HG03378 (cell line): ENCODE measurements at regions not wholly inside any gene's neighbourhood (a gene's known extent, or its start where the extent isn't known, plus 50 kb on each side); places are given as distances from the start of the nearest gene placed in this dataset.

Experiments
- ATAC-seq: cut with Tn5 transposase; IDR thresholded peaks from one replicate; pipeline ENCODE4 v1.9.1; 2021; ENCODE audit warnings: mild to moderate bottlenecking, moderate library complexity; ENCODE audit not compliant: unreplicated experiment

DNA sequence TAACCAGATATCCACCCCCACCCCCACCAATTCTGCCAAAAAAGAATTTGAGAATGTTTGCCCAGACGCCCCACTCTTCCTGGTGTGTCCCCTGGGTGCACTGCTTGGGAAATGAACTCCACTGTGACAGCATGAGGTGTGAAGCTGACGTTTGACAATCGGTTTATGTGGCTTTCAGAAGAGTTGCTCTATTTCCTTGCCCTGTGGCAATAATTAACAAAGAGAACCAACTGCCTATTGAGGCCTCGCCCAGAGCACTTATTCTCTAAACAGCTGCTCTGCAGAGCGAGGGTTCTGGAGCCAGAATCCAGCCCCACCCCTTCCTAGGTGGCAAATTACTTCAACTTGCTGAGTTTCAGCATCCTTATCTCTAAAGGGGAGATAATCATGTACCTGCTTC, 115.8 kb upstream of the SIX3 start:
- ATAC-seq = peak; percentile 87

DNA sequence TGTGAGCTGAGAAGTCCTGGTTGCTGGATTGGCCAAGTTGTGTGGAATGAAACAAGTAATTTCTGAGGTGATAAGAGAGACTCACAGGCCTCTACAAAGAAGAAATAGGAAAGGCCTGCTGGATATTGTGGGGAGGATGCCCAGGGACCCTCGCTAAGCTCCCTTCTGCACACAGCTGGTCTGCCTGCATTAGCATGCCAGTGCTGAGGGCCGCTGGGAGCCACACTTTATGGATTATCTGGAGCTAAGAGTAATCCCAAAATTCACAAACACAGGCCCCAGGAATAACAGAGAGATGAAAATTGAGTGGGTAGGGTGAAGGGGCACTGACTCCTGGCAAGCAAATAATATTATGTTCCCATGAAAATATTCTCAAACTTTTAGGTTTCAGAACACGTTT, 114.9 kb upstream of the SIX3 start:
- ATAC-seq = no peak

DNA sequence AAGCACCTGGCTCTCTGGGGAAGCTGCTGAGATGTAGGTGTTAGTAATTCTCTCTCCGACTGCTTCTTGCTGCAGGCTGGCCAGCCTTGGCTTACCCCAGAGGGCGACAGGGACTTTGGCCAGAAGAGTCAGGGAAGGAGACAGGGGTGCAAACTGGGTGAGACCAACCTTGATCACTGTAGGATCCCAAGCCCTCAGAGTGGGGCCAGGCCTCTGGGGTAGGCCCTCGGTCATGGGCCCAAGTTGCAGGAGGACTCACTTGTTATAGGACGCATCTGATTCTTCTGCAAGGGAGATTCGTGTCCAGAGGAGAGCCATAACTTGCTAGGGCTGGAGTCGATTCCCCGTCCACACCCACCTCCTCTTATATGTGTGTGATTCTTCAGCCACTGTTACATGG, 111.7 kb upstream of the SIX3 start:
- ATAC-seq = no peak

DNA sequence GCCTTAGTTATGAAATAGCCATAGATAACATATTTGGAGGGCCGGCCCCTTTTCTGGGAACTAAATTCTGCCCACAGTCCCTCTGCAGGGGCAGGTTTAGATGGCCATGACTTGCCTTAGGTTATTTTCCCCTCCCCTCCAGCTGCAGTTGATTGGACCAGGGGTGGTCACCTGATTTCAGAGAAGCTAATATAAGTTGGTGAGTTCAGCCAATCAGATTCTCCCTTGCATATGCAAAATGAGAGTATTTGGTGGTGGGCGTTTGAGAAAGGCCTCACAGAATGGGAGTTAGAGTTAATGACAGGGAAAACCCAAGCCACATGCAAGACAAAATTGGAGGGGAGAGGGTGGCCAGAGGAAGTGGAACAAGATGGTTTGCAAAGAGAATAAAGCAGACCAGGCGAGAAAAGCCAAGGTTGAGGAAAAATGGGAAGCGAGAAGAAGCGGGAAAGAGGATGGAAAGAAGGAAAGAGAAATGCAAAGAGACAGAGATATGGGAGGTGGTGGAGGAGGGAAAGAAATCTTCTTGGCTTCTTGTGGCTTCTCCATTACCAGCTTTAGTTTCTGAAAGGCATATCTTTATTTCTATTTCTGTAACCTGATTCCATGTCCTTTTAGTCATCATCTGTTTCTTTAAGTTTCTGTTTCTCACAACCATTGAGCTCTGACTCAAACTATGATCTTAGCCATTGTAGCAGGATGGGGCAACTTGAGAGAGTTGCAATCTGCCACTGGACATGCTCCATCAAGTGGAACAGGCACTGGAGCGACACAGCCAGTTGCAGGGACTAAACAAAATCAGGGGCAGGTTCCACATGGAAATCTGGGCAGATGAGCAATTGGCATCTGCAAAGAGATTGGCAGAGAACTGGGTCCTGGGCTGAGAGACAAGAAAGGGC, 108.1 kb upstream of the SIX3 start:
- ATAC-seq = peak; percentile 63

DNA sequence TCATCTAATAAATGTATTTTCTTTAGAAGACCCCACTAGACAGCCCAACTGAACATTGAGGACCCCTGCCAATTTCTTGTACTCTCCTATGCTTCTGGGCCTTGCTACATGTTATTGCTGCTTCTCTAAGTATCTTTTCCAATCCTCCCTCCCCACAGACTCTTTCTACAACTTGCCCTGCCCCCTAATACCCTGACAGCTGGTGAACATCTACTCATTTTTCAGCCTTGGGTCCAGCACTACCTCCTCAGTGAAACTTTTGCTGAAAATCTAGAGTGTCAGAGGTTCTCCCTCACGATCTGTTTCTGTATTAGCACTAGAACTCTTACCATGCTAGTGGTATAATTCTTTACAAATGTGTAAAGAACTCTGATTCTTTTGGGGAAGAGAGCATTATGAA, 106.8 kb upstream of the SIX3 start:
- ATAC-seq = no peak

DNA sequence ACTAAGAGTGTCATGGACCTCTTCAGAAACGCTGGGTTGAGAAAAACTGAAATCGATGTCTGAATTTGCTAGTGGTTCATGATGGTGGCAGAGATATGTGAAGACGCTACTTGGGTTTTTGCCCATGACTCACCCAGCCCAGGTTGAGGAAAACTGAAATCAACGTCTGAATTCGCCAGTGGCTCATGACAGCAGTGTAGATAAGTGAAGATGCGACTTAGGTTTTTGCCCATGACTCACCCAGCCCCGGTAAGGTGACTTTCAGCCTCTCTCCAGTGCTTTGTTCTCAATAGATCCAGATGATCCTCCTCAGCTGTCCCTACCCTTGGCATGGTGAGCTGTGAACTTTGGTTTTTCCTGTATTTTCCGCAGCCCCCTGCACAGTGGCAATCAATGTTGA, 105.3 kb upstream of the SIX3 start:
- peak; percentile 53 for ATAC-seq

DNA sequence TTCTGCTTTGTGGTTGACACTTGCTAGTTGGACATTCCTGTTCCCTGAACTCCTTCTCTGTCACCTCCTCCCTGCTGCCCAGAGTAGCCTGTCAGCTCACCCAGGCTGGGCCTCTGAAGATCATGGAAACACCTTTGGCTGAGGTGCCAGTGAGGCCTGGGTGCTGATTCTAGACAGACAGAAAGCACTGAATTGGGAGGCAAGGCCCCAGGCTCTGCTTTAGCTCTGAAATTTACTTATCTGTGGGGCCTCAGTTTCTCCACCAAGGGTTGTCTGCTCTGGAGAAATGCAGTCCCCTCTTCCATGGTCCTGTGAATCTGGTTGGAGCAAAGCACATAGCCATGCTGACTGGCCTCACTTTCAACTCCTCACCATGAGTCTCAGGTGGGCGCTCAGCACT, 104.6 kb upstream of the SIX3 start:
- no peak for ATAC-seq

DNA sequence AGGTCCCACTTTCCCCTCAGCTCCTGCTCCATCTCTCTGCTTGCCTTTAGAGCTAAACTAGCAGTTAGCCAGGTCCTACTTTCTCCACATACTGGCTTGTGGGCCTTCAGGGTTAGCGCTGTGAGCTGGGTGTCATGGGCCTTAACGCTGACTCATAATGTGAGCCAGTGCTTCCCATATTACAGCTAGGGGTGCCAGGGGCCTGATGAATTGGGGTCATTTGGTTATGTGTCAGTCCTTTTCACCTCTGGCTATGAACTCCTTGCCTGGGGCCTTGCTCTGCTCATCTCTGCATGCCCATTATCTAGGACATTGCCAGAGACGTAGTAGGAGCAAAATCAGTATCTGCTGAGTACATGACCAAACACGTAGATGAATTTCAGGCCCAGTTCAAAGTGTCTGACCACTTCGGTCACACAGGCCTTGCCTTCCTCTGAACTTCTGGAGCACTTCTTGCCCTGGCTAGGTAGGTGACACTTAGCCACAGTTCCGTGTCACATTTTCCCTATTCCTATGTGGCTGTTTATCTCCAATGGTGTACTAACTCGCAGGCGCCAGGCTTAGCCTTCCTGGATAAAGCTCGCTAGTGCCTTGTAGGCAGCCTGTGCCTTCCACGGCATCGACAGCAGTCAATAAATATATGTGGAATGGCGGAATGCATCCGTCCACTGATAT, 103.2 kb upstream of the SIX3 start:
- ATAC-seq = no peak

DNA sequence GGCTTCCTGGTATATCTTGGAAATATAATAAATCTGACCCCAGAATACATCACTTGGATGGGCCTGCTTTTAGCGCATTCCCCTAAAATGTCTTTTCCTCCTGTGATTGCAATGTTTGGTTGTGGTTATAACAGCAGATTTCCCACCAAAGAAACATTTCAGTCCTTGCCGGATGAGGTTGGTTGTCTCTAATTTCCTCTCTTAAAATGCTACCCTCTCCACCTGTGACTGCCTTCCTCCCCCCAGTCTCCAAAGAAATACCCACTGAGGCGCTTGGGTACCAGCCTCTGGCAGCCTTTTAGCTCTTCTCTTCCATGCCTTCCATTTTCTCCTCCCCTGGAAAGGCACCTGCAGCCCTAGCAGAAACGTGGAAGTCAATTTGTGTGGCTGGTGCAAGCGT, 102.1 kb upstream of the SIX3 start:
- ATAC-seq = no peak

DNA sequence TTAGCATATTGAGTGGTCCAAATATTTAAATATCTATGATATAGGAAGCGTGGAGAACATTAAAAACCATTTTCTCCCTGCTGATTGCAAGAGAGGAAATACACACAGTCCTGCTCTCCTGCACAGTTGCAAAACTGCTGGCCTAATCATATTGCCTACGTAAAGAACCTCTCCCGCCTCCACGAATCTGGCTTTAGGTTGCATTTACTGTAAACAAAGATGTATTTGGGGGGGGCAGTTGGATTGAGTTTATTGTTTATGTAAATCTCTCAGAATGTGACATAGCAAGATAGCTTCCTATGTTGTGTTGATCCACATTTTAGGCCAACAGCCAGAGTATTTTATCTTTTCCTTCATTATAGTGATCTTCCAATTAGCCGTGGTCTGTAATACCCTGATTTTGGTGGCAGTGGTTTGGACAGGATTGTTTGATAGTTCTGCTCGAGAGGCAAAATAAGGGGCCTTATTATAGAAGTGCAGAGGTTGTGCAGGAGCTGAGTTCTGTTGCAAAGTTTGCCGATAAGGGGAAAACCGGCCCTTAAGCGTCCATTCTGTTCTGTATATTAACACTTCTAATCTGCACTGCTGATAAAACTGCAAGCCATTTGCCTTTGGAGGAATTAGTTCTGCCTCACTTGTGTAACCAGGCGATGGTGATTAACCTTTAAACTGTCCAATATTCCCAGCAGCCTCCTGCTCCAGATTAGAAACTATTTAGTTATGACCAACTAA, 101.6 kb upstream of the SIX3 start:
- no peak for ATAC-seq

DNA sequence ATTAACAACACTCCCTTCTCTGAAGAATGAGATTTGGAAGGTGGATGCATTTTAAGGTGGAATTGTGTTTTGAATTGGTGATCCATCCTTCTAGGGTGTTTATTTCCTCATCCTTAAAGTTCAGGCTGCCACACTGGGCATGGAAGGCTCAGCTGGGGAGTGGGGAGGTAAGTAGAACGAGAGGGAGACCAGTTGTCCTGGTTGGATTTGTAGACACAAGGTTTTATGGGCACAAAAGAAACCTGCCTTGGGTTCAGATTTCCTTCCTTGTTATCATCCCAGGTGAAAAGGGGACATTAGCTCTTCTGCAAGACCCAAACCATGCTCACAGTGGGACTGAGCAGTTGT, 101.0 kb upstream of the SIX3 start:
- ATAC-seq = no peak

DNA sequence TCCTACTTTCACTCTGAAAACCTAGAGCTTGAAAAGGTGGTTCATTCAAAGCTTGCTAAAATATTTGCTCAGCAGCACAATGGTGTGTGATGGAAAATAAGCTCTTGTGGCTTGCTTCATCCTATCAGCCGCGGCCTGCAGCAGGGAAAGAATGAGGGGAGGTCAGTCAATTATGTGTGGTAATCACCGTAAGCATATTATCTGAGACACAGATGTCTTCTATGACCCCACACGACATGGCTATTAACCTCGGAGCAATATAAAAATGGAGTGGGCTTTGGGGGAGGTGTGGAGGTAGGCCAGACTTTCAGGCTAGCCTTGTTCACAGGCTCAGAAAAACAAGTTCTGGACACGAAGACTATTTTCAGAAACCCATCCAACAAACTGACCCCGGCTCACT, 98.4 kb upstream of the SIX3 start:
- no peak for ATAC-seq

DNA sequence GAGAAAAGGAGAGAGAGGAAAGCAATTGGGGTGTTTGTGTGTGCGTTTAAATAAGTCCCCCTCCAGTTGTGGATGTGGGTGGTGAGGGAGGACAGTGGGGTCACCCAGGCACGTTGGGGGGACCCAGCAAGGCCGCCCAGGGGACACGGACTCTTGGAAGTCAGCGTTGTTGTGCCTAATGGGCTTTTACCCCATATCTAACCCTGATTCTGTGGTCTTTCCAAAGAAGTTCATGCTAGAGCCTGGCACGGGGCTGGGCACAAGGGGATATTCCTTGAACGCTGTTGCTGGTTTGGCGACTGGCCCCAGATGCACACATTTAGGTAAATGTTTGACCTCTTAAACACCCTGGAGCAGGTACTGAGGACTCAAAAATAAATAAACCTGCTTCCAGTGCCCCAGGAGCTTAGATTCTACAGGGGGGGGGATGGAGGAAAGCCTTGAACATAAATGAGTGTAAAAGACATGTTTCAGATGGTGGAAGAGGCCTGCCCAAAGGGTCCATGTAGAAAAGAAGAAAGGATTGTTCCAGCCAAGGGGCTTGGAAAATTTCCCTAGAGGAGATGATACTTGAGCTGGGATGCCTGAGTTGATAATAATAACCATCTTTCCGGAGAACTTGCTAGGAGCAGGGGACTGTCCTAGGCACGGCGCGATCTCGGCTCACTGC, 97.7 kb upstream of the SIX3 start:
- no peak for ATAC-seq

DNA sequence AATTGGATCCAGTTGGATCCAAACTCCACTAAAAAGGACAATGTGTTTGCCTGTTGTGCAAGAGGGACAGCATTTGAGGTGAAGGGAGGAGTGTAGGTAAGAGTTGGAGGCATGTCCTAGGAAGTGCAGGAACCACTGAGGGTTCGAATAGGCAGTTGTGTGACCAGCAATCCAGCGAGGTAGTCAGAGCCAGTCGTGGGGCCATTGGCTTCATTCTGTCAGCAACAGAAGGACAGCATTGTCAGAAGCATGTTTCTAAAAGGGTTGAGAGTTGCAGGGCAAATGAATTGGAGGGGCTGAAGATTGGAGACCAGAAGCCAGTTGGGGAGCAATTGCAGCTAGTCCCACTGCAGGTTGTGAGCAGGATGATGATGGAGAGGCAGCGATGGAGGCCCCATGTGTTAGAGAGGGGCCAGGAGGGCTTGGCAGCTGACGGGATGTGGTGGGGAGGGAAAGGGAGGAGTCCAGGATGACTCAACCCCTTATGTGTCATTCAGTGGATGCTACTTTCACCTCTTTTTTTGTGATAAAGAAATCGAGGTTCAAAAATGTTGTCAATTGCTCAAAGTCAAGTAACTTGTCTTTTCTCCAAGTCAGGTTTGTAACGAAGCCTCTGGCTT, 96.7 kb upstream of the SIX3 start:
- no peak for ATAC-seq

DNA sequence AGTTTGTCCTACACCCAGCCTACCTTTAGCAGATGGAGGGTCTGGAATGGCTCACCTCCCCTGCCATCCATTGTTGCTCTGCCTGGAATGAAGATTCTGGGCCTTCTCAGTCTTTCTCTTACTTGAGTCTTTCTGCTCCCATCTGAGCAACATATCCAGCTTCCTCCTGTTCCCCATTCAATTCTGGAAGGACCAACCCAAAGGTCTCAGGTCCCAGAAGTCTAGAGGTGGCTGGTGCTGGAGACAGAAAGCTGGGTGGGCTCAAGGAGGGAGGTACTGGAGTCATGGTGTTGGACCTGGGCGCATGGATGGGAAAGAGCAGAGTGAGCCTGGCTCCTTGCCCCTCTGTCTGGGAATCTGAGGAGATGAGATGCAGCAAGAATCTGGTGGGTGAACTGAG, 93.5 kb upstream of the SIX3 start:
- no peak for ATAC-seq

DNA sequence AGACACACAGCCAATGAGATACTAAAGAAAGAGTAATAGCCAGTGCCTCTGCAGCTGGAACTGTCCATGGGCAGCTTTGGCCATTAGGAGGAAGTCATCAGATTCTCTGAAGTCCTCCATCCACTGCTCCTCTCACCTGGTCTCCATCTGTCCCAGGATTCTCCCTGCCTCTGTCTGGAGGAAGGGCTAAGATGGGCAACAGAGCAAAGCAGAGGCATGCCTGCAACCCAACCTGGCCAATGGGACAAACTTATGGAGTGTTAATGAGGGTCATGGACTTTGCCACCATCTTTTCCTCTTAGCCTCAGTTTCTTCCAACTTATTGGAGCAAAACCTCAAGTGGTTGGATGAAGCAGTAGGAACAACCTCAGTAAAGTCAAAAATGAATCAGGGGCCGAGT, 91.5 kb upstream of the SIX3 start:
- no peak for ATAC-seq

DNA sequence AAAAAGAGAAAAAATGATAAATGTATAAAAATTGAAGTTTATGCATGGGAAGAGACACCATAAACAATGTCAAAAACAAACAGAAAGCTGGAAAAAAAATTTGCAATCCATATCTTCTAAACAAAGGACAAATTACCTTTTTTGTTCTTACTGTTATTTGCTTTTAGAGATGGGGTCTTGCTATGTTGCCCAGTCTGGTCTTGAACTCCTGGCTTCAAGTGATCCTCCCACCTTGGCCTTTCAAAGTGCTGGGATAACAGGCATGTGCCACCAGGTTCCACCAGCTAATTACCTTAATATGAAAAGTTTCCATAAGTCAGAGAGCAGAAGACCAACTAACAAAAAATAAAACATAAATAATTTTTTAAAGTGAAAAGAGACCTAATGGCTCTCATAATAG, 90.0 kb upstream of the SIX3 start:
- no peak for ATAC-seq

DNA sequence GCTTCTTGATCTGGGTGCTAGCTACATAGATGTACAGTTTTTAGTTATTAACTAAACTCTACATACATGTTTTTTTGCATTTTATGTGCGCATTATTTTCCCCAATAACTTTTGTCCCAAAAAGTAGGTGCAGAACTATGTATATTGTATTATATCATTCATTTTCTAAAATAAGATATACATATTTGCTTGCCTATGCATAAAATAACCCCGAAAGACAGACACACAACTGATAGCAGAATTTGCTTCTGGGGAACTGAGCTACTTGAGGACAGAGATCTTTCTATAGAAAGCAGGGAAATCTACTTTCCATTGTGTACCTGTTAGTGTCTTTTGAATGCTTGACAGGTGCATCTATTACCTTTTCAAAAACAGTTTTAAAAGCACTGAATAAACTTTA, 88.9 kb upstream of the SIX3 start:
- ATAC-seq = no peak

DNA sequence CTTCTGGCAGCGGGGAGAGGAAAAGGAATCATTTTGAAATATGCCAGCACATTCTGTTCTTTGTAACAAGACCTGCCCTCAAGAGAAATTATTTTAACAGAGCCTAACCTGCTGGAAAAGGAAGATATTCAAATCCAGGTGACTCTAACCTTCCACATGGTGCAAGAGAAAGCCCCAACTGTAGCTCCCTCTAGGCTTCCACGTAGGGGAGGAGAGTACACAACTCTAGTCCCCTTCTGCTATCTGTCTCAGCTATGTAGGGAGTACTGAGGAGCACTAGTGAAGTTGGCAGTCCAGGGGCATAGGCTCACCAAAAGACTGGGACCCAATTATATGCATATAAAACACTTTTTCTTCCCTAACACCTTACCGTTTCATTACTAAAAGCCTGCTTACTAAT, 82.2 kb upstream of the SIX3 start:
- ATAC-seq = no peak

DNA sequence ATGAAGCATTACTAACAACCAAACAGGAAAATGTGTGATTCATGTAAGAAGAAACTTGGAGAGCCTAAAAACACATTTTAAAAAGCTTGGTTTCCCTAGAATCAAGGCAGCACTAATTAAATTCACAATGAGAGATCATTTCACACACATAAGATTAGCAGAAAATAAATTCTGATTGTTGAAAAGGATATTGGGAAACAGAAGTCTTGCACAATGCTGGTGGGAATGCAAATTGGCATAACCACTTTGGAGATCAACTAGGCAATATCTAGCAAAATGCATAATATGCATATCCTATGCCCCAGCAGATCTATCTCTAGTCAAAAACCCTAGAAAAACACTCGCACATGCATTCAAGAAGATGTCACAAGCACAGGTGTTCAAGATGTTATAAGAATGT, 75.3 kb upstream of the SIX3 start:
- no peak for ATAC-seq

DNA sequence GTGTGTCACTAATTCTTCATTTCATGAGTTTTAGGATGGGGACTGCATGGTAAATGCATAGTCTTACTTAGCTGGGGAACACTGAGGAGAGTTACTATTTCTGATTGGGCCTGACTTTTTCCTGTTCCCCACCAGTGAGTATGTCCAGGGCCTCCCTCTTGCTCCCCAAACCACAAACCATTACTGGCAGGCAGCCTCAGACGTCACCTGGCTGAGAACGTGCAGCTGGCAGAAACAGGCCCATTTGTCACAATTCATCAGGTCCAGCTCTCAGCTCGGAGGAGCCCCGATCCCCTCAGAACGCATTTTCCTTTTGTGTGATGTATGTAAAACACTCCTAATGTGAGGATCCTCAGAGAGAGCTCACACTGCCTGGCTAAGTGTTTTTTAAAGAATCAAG, 71.7 kb upstream of the SIX3 start:
- ATAC-seq = no peak
